CD4-positive, alpha-beta T cell (primary cell): ENCODE measurements at regions not wholly inside any gene's neighbourhood (a gene's known extent, or its start where the extent isn't known, plus 50 kb on each side); places are given as distances from the start of the nearest gene placed in this dataset.

Experiments used
- ATAC-seq: fragments of 200-7000 bp; cut with Tn5 transposase; one replicate; pipeline ENCODE4 v1.10.0; 2022; ENCODE audit warnings: mild to moderate bottlenecking; ENCODE audit not compliant: poor library complexity
- CTCF ChIA-PET: fragments of 350-600 bp; sonication (Branson Sonifier 250); formaldehyde crosslinking; loops from one replicate; lab custom pipeline; 2021; ENCODE audit warnings: antibody characterized with exemption, inconsistent platforms; lab: Charles Lee
- POLR2A ChIA-PET: fragments of 350-600 bp; sonication (Branson Sonifier 250); formaldehyde crosslinking; loops from one replicate; lab custom pipeline; 2021; ENCODE audit warnings: antibody characterized with exemption, inconsistent platforms; lab: Charles Lee
- DNase-seq, 14 experiments: peaks; one replicate each; pipeline ENCODE4 v3.0.0-alpha.2; 2013 to 2020; ENCODE audit warnings: mixed read lengths in 2 of 14
- H3K27ac ChIP-seq, 2 donors: one replicate each; pipeline versions ENCODE4 v1.5.1 to v1.7.0; 2013; ENCODE audit warnings: low read length in 2 of 2, low read depth in 1 of 2, mild to moderate bottlenecking in 1 of 2
- H3K27me3 ChIP-seq, 2 experiments: 1 replicate in 1 of 2; 2 replicates in 1 of 2; pipeline versions ENCODE4 v1.6.1 to v1.7.0; 2013; ENCODE audit warnings: low read length in 2 of 2, control low read depth in 1 of 2, mild to moderate bottlenecking in 1 of 2, moderate library complexity in 1 of 2; ENCODE audit not compliant: insufficient read depth in 2 of 2, control insufficient read depth in 1 of 2
- H3K36me3 ChIP-seq: one replicate; pipeline ENCODE4 v1.6.1; 2013; ENCODE audit warnings: low read length, control low read depth; ENCODE audit not compliant: insufficient read depth
- H3K4me1 ChIP-seq: one replicate; pipeline ENCODE4 v1.6.1; 2013; ENCODE audit warnings: low read length, control low read depth; ENCODE audit not compliant: insufficient read depth
- H3K4me3 ChIP-seq: one replicate; pipeline ENCODE4 v1.5.1; 2013; ENCODE audit warnings: mild to moderate bottlenecking, low read length, moderate library complexity
- H3K9me3 ChIP-seq, 2 experiments: 1 replicate in 1 of 2; 2 replicates in 1 of 2; pipeline versions ENCODE4 v1.6.1 to v1.7.0; 2013; ENCODE audit warnings: low read length in 2 of 2, mild to moderate bottlenecking in 2 of 2, control low read depth in 1 of 2, moderate library complexity in 1 of 2; ENCODE audit not compliant: control insufficient read depth in 1 of 2, insufficient read depth in 1 of 2
- H3K27ac Mint-ChIP-seq: one replicate; pipeline ENCODE4 v1.8.0; 2020; ENCODE audit warnings: mixed read lengths
- H3K27me3 Mint-ChIP-seq: one replicate; pipeline ENCODE4 v1.8.0; 2021; ENCODE audit warnings: mixed read lengths
- H3K36me3 Mint-ChIP-seq: one replicate; pipeline ENCODE4 v1.8.0; 2021; ENCODE audit warnings: low read depth, mixed read lengths
- H3K4me1 Mint-ChIP-seq: one replicate; pipeline ENCODE4 v1.8.0; 2021; ENCODE audit warnings: low read depth, mixed read lengths
- H3K4me3 Mint-ChIP-seq: one replicate; pipeline ENCODE4 v1.8.0; 2020; ENCODE audit warnings: mild to moderate bottlenecking, mixed read lengths
- H3K9me3 Mint-ChIP-seq: one replicate; pipeline ENCODE4 v1.8.0; 2020; ENCODE audit warnings: mixed read lengths
- intact Hi-C, 2 experiments: fragments of 100-400 bp; cut with DNase I in 1 of 2; cut with micrococcal nuclease in 1 of 2; formaldehyde crosslinking; loops; one replicate each; pipeline versions ENCODE4 v1.15.1 to v1.9.0; 2023 to 2025; cut with DNase I, micrococcal nuclease
- TF ChIP-seq, protein P1 (sequence below): fragments of 200-600 bp; IDR thresholded peaks from one replicate; pipeline ENCODE4 v1.8.0; 2022; ENCODE audit warnings: antibody characterized with exemption, mild to moderate bottlenecking

- H3K36me3 Mint-ChIP-seq = no peaks in the 10 kb centered on the region
- CTCF ChIA-PET = no interaction called here
- Histone ChIP-seq H3K4me3 (no peak overlapping the region), H3K36me3 (no peaks in the 10 kb centered on the region), H3K9me3 (peaks cover 0 to 23% of the 10 kb centered on the region in 2 experiments), H3K4me1 (no peaks in the 10 kb centered on the region), H3K27me3 (peaks cover 23 to 43% of the 10 kb centered on the region in 2 experiments), H3K27ac (no peak overlapping the region)
- no peak overlapping the region for H3K27ac Mint-ChIP-seq
- no peak overlapping the region for H3K4me3 Mint-ChIP-seq
- no peaks in the 10 kb centered on the region for H3K4me1 Mint-ChIP-seq
- H3K9me3 Mint-ChIP-seq = no peaks in the 10 kb centered on the region
- POLR2A ChIA-PET = no interaction called here
- intact Hi-C loops = no loop called here
- ATAC-seq (no peak), DNase-seq (no peak)
- TF ChIP-seq, protein P1, sequence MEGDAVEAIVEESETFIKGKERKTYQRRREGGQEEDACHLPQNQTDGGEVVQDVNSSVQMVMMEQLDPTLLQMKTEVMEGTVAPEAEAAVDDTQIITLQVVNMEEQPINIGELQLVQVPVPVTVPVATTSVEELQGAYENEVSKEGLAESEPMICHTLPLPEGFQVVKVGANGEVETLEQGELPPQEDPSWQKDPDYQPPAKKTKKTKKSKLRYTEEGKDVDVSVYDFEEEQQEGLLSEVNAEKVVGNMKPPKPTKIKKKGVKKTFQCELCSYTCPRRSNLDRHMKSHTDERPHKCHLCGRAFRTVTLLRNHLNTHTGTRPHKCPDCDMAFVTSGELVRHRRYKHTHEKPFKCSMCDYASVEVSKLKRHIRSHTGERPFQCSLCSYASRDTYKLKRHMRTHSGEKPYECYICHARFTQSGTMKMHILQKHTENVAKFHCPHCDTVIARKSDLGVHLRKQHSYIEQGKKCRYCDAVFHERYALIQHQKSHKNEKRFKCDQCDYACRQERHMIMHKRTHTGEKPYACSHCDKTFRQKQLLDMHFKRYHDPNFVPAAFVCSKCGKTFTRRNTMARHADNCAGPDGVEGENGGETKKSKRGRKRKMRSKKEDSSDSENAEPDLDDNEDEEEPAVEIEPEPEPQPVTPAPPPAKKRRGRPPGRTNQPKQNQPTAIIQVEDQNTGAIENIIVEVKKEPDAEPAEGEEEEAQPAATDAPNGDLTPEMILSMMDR = no peak
- peaks cover 72% of the 10 kb centered on the region for H3K27me3 Mint-ChIP-seq
Measured at GRCh38 chr16:73544826-73545225, 496.9 kb upstream of the ZFHX3 start.

DNA sequence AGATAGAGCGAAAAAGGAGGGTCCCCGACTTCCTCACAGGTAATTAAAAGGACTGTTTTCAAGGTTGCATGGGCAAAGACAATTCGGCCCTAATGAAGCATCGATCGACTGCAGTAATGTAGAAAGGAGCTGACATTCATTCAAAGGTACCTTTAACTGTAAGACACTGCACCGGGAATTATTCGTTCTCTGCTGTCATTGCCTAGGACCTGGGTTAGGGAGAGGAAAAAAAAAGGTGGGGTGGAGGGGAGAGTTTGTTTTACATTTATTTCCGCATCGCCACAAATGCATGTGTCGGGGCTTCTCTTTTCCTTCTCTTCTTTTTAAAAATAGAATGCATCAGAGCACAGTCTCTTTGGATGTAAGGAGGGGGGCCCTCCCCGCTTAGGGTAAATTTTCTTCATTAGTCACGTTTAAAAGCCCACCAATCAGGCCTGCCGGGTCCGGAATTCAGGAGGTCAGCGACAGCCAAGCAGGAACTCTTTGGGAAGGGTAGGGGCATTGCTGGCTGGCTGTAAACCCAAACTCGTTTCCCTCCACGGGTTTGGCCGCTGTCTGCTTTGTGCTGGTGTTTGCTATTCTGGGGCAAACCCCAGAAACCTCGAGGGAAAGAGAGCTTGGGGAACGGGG lies 496.2 kb upstream of the ZFHX3 start:
- intact Hi-C loops = no loop called here
- H3K27me3 ChIP-seq = peaks cover 23 to 43% of the 10 kb centered on the region in 2 experiments
- H3K9me3 ChIP-seq = peaks cover 0 to 23% of the 10 kb centered on the region in 2 experiments
- TF ChIP-seq, protein P1 = no peak
- ChIA-PET CTCF (no interaction called here), POLR2A (no interaction called here)
- no peaks in the 10 kb centered on the region for H3K4me1 ChIP-seq
- DNase-seq = no peak
- no peak overlapping the region for H3K27ac Mint-ChIP-seq
- no peaks in the 10 kb centered on the region for H3K9me3 Mint-ChIP-seq
- ATAC-seq = no peak
- no peak overlapping the region for H3K4me3 ChIP-seq
- H3K27ac ChIP-seq = no peak overlapping the region
- peaks cover 75% of the 10 kb centered on the region for H3K27me3 Mint-ChIP-seq
- no peak overlapping the region for H3K4me3 Mint-ChIP-seq
- no peaks in the 10 kb centered on the region for H3K4me1 Mint-ChIP-seq
- H3K36me3 ChIP-seq = no peaks in the 10 kb centered on the region
- no peaks in the 10 kb centered on the region for H3K36me3 Mint-ChIP-seq

DNA sequence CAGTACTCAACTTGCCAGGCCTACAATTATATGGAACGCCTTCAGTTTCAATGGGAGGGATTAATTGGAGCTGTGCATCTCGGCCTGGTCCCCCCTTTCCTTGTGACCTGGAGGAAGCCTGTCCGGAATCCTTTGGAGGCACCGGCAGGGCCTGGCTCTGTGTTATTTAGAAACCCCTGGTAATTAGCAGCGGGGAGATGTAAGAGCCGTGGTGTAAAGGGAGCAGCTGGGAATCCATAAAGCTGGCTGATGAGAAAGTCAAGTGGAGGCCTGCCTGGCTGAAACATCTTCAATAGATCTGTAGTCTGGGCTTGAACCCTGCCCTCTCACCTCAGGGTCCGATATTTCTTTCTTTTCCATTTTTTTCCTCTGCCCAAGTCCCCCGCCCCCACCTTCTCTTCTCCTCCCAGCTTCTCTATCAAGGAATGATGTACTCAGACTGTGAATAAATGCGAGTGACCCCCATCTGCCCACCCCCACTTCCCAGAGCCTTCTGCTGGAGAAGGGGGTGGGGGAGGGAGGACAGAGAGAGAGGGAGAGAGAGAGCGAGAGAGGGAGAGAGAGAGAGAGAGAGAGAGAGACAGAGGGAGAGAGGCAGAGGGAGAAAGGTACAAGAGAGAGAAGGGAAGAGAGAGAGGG lies 495.5 kb upstream of the ZFHX3 start:
- intact Hi-C loops = no loop called here
- no peaks in the 10 kb centered on the region for H3K36me3 ChIP-seq
- peaks cover 75% of the 10 kb centered on the region for H3K27me3 Mint-ChIP-seq
- TF ChIP-seq, protein P1 = no peak
- no peaks in the 10 kb centered on the region for H3K36me3 Mint-ChIP-seq
- H3K4me1 ChIP-seq = no peaks in the 10 kb centered on the region
- no peaks in the 10 kb centered on the region for H3K4me1 Mint-ChIP-seq
- H3K27me3 ChIP-seq = peaks cover 23 to 43% of the 10 kb centered on the region in 2 experiments
- H3K27ac ChIP-seq = no peak overlapping the region
- H3K4me3 Mint-ChIP-seq = no peak overlapping the region
- ATAC-seq = no peak
- H3K9me3 ChIP-seq = peaks cover 0 to 23% of the 10 kb centered on the region in 2 experiments
- H3K27ac Mint-ChIP-seq = no peak overlapping the region
- no peak overlapping the region for H3K4me3 ChIP-seq
- no peak for DNase-seq
- no peaks in the 10 kb centered on the region for H3K9me3 Mint-ChIP-seq
- ChIA-PET POLR2A (no interaction called here), CTCF (no interaction called here)
